Activated naive CD4-positive, alpha-beta T cell treated with anti-CD3 and anti-CD28 coated beads, Interleukin-2, amount 50 U/mL, for 72 hours (primary cell): ENCODE measurements at regions not wholly inside any gene's neighbourhood (a gene's known extent, or its start where the extent isn't known, plus 50 kb on each side); places are given as distances from the start of the nearest gene placed in this dataset.
"Not testable (repeated sequence)": the region's sequence is repeated elsewhere in the genome, so short reads cannot be mapped to it uniquely, and the experiment has no call there.

Experiments used
- ATAC-seq, 2 donors: fragments of 150-1000 bp; cut with Tn5 transposase; 2 replicates each; pipeline ENCODE4 v1.10.0; 2021; ENCODE audit warnings: mild to moderate bottlenecking in 2 of 2, moderate library complexity in 2 of 2
- DNase-seq, 2 donors: peaks; one replicate each; pipeline ENCODE4 v3.0.0; 2021 to 2022; ENCODE audit warnings: low spot score in 2 of 2
- H3K27ac Mint-ChIP-seq, 2 donors: one replicate each; pipeline ENCODE4 v1.8.0; 2022; ENCODE audit warnings: mild to moderate bottlenecking in 2 of 2, mixed read lengths in 2 of 2
- H3K36me3 Mint-ChIP-seq, 2 donors: one replicate each; pipeline ENCODE4 v1.8.0; 2022; ENCODE audit warnings: mixed read lengths in 2 of 2
- H3K9me3 Mint-ChIP-seq, 2 donors: one replicate each; pipeline ENCODE4 v1.8.0; 2022; ENCODE audit warnings: mixed read lengths in 2 of 2

- peak overlapping the region in 1 of 2 donors; percentile 16 for H3K27ac Mint-ChIP-seq
- DNase-seq (no peak), ATAC-seq (peak in 1 of 2 donors; percentile 30)
- H3K36me3 Mint-ChIP-seq: no peaks in the 10 kb centered on the region
- no peaks in the 10 kb centered on the region for H3K9me3 Mint-ChIP-seq
These were observed 73.7 kb upstream of the ACSL1 start for GRCh38 chr4:184899261-184900134.

GRCh38 chr4:184900184-184900583 lies 74.4 kb upstream of the ACSL1 start:
- Mint-ChIP-seq H3K36me3 (no peaks in the 10 kb centered on the region), H3K9me3 (no peaks in the 10 kb centered on the region), H3K27ac (no peak overlapping the region)
- ATAC-seq (no peak), DNase-seq (no peak)

DNA sequence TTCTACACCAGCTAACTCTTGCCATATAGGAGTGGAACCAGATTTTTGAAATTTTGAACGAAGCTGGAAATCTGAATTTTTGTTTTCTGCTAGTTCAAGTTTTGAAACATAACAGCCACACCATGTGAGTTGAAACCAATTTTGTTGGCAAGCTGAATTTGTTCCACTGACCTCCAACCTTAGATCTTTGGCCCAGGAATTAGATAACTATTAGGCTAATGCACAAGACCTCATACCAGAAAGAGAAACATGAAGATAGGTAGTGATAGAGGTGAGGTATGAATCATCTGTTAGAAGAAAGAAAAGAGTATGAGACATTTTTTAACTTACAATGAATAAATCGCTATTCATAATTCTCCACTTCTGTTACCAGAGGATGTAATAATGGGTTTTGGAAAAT lies 76.8 kb upstream of the ACSL1 start:
- no peaks in the 10 kb centered on the region for H3K9me3 Mint-ChIP-seq
- no peaks in the 10 kb centered on the region for H3K36me3 Mint-ChIP-seq
- no peak for ATAC-seq
- H3K27ac Mint-ChIP-seq: no peak overlapping the region
- no peak for DNase-seq

- DNase-seq: no peak
- Mint-ChIP-seq H3K36me3 (peaks cover under 1% of the 10 kb centered on the region in 2 donors), H3K27ac (no peak overlapping the region), H3K9me3 (peaks cover 0 to under 1% of the 10 kb centered on the region in 2 donors)
- no peak for ATAC-seq
These were observed 80.8 kb upstream of the ACSL1 start for GRCh38 chr4:184906480-184907097.

DNA sequence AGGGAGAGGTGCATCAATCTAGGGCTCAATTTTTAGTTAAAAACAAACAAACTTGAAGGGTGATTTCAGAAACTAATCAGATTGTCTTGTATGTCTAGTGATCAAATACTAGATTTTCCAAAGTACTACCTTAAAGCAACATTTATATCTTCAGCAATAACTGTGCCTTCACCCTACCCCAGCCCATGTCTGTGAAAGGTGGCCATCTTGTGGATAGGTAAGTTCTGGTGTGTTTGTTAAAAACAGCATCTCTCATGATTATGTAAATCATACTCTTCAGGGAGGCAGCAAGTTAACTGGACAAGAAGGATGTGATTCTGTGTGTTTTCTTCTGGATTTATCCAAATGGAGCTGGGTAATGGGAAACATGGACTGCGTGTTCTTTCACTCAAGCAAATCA lies 81.4 kb upstream of the ACSL1 start:
- peaks cover 6 to 7% of the 10 kb centered on the region in 2 donors for H3K36me3 Mint-ChIP-seq
- ATAC-seq (no peak), DNase-seq (no peak)
- peaks cover 3 to 7% of the 10 kb centered on the region in 2 donors for H3K9me3 Mint-ChIP-seq
- no peak overlapping the region for H3K27ac Mint-ChIP-seq

- peaks cover 7 to 13% of the 10 kb centered on the region in 2 donors for H3K9me3 Mint-ChIP-seq
- no peak for ATAC-seq
- H3K27ac Mint-ChIP-seq: no peak overlapping the region
These were observed 82.0 kb upstream of the ACSL1 start for GRCh38 chr4:184907810-184908209.

DNA sequence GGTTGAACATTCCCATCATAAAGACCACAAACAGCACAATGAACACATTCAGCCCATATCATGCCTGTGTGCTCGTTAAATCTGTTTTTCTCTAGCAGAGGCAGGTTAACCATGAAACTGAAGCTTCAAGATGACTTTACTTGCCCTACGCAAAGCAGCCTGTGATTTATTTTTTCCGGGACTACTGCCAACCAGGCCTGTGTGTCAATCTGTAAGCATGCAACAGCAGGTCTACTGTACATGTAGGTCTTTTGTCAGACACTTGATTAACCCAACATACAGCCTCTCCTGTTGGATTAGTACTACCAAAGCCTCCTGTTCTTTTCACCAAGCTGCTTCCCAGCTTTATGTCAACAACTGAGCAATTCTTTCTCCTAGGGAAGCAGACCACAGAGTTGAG lies 85.5 kb upstream of the ACSL1 start:
- H3K27ac Mint-ChIP-seq: no peak overlapping the region
- DNase-seq (peak in 1 of 2 donors; percentile 34), ATAC-seq (peak in 1 of 2 donors; percentile 52)
- H3K36me3 Mint-ChIP-seq: peaks cover 12% of the 10 kb centered on the region in 2 donors
- peaks cover 7 to 13% of the 10 kb centered on the region in 2 donors for H3K9me3 Mint-ChIP-seq

More at GRCh38 chr4:184907810-184908209, 82.0 kb upstream of the ACSL1 start:
- no peak for DNase-seq
- peaks cover 12% of the 10 kb centered on the region in 2 donors for H3K36me3 Mint-ChIP-seq

DNA sequence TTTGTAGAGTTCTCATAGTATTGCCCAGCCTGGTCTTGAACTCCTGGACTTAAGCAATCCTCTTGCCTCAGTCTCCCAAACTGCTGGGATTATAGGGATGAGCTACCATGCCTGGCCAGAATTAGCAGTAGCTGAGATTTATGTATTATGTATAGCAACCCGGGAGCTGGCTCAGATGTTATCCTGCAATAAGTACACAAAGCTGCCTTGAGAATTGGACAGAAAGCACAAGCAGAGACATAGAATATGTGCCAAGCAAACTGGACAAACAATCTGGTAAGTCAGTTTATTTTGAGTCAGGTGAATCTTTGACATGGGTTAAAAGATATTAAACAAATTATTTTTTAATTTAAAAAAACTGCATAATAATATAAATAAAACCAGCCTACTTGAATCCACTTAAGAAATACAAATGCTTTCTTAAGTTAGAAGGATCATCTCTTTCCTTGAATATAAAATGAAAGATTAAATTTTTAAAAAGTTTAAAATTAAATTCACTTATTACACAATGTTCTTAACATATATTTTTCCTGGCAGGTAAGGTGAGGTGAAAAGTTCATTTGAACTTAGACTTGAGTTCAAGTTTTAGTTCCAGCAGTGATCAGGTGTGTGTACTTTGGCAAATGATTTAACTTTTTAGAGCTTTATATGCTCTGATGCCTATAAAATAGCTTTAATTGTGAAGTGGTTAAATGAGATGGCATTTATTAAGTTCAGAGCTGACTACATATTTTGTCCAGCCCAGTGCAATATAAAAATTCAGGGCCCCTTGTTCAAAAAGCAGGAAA lies 87.8 kb upstream of the ACSL1 start:
- H3K36me3 Mint-ChIP-seq: peaks cover 12% of the 10 kb centered on the region in 2 donors
- H3K27ac Mint-ChIP-seq: no peak overlapping the region
- DNase-seq: no peak
- no peak for ATAC-seq
- H3K9me3 Mint-ChIP-seq: peaks cover 7 to 16% of the 10 kb centered on the region in 2 donors

GRCh38 chr4:184918799-184919198 lies 93.0 kb upstream of the ACSL1 start:
- ATAC-seq, DNase-seq, H3K36me3 Mint-ChIP-seq, H3K27ac Mint-ChIP-seq: not testable (repeated sequence)
- H3K9me3 Mint-ChIP-seq: peaks cover 0 to 14% of the 10 kb centered on the region in 2 donors

DNA sequence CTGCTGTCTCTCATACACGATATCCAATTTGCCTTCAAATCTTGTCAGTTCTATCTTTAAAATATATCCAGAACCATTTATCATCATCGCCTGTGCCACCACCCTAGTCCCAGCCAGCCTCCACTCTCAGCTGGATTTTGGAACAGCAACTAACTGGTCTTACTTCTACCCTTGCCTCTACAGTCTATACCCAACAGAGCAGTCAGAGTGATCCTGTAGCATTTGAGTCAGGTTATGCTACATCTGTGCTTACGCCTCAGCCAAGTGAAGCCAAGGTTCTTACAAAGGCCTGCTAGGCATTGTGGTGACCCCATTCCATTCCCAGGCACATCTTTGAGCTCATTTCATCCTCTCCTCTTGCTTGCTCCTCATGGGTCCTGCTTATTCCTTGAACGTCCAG lies 95.7 kb upstream of the ACSL1 start:
- Mint-ChIP-seq H3K9me3 (peaks cover 0 to 14% of the 10 kb centered on the region in 2 donors), H3K27ac (no peak overlapping the region), H3K36me3 (no peaks in the 10 kb centered on the region)
- DNase-seq (no peak), ATAC-seq (no peak)

DNA sequence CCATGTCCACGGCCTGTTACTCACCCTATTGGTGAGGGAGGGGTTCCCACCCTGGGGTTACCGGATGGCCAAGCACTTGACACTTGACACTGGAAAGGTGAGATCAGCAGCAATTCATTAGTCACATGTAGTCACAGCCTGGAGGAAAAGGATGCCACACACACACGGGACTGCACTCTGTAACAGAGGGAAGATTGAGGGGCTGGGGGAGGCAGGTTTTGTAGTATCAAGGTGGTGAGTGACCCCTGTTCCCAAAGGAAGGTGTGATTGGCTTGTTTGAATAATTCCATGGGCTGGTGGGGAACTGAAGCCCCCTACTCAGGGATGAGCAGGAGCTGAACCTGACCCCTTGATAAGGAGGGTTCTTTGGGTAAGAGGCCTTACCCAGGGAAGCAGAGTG lies 96.0 kb upstream of the HELT start:
- peak overlapping the region in 1 of 2 donors; percentile 10 for H3K27ac Mint-ChIP-seq
- ATAC-seq (no peak), DNase-seq (no peak)
- no peaks in the 10 kb centered on the region for H3K36me3 Mint-ChIP-seq
- peaks cover 3 to 10% of the 10 kb centered on the region in 2 donors for H3K9me3 Mint-ChIP-seq

- H3K9me3 Mint-ChIP-seq: peaks cover 13 to 18% of the 10 kb centered on the region in 2 donors
- DNase-seq: no peak
These were observed 93.8 kb upstream of the HELT start for GRCh38 chr4:184924516-184924915.

GRCh38 chr4:184929476-184929875 lies 88.8 kb upstream of the HELT start:
- DNase-seq (no peak), ATAC-seq (no peak)
- Mint-ChIP-seq H3K9me3 (peaks cover 8 to 13% of the 10 kb centered on the region in 2 donors), H3K27ac (no peak overlapping the region), H3K36me3 (peaks cover 0 to 9% of the 10 kb centered on the region in 2 donors)

More at GRCh38 chr4:184924516-184924915, 93.8 kb upstream of the HELT start:
- Mint-ChIP-seq H3K27ac (no peak overlapping the region), H3K36me3 (peaks cover 0 to 9% of the 10 kb centered on the region in 2 donors)
- no peak for ATAC-seq

- no peak for ATAC-seq
- Mint-ChIP-seq H3K9me3 (peaks cover 8 to 13% of the 10 kb centered on the region in 2 donors), H3K36me3 (peaks cover 0 to 9% of the 10 kb centered on the region in 2 donors), H3K27ac (no peak overlapping the region)
- no peak for DNase-seq
These were observed 88.3 kb upstream of the HELT start for GRCh38 chr4:184930026-184930425.

DNA sequence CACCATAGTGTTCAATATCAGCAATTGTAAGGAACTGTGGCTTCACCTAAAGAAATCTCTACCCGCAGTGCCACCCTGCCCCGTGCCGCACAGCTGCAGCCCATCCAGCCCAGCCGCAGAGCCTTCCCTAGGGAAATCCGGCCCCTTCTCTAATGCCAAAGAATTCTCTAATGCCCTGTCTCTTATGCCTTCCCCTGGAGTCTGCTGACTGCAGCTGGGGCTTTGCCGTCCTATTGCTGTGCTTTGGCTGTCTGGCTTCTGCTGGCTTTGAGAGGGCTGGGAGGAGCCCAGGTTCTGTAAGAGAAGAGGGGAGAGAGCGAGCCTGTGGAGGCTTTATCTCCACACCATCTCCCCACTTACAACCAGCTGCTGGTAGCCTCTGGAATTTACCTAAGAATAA lies 85.9 kb upstream of the HELT start:
- peaks cover 8 to 10% of the 10 kb centered on the region in 2 donors for H3K9me3 Mint-ChIP-seq
- no peak for ATAC-seq
- no peak for DNase-seq
- peaks cover 0 to 9% of the 10 kb centered on the region in 2 donors for H3K36me3 Mint-ChIP-seq
- no peak overlapping the region for H3K27ac Mint-ChIP-seq

GRCh38 chr4:184933311-184933710 lies 85.0 kb upstream of the HELT start:
- H3K9me3 Mint-ChIP-seq: peaks cover 6% of the 10 kb centered on the region in 2 donors
- no peak for ATAC-seq
- peaks cover 0 to 7% of the 10 kb centered on the region in 2 donors for H3K36me3 Mint-ChIP-seq
- no peak for DNase-seq
- no peak overlapping the region for H3K27ac Mint-ChIP-seq

DNA sequence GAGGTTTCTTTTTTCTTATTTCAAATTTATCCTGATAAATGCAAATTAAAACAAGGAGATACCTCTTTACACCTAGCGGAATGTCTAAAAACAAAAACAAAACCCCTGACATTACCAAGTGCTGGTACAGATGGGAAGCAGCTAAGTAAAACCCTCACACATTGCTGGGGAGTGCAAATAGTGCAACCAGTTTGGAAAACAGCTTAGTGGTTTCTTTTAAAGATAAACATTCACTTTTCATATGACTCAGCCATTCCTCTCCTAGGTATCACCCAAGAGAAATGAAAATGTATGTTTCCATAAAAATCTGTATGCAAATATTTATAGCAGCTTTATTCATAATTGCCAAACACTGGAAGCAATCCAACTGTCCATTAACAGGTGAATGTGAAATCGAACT lies 84.1 kb upstream of the HELT start:
- ATAC-seq (peak in 1 of 2 donors; percentile 44), DNase-seq (no peak)
- no peaks in the 10 kb centered on the region for H3K36me3 Mint-ChIP-seq
- H3K27ac Mint-ChIP-seq: no peak overlapping the region
- H3K9me3 Mint-ChIP-seq: no peaks in the 10 kb centered on the region
